Caco-2 (cell line): ENCODE measurements at regions not wholly inside any gene's neighbourhood (a gene's known extent, or its start where the extent isn't known, plus 50 kb on each side); places are given as distances from the start of the nearest gene placed in this dataset.

ENCODE experiments used
- BruUV-seq: library from RNA; stranded (reverse); fragments of 400-500 nt; replicated peaks from 2 replicates; lab custom pipeline; 2021; lab: Mats Ljungman, UMichigan
- CTCF ChIA-PET: fragments of 300-600 bp; sonication (Branson Sonifier 250); formaldehyde crosslinking; loops from one replicate; lab custom pipeline; 2022; ENCODE audit warnings: antibody characterized with exemption; lab: Charles Lee
- POLR2A ChIA-PET: fragments of 300-600 bp; sonication (Branson Sonifier 250); formaldehyde crosslinking; loops from one replicate; lab custom pipeline; 2022; ENCODE audit warnings: antibody characterized with exemption; lab: Charles Lee
- DNase-seq, 2 experiments: peaks; one replicate each; pipeline versions ENCODE4 v3.0.0 to v3.0.0-alpha.2; 2020 to 2022
- H3K27me3 ChIP-seq: replicated peaks from 2 replicates; pipeline ENCODE4 v1.6.0; 2011; ENCODE audit warnings: low read length; ENCODE audit not compliant: control insufficient read depth, insufficient read depth
- H3K36me3 ChIP-seq: 2 replicates; pipeline ENCODE4 v1.5.1; 2011; ENCODE audit warnings: low read length; ENCODE audit not compliant: control insufficient read depth, insufficient read depth
- H3K4me1 ChIP-seq: fragments of 250-450 bp; sonication (Bioruptor Pico); 2 replicates; pipeline ENCODE4 v1.5.1; 2020; ENCODE audit warnings: mild to moderate bottlenecking
- H3K4me3 ChIP-seq: 2 replicates; pipeline ENCODE4 v1.5.1; 2011; ENCODE audit warnings: low read depth, mild to moderate bottlenecking, control low read depth, low read length
- H3K9me3 ChIP-seq: fragments of 250-450 bp; sonication (Bioruptor Pico); 2 replicates; pipeline ENCODE4 v1.5.1; 2020; ENCODE audit warnings: mild to moderate bottlenecking, moderate library complexity
- H3K27ac Mint-ChIP-seq: one replicate; pipeline ENCODE4 v1.8.0; 2022; ENCODE audit warnings: mixed read lengths; ENCODE audit not compliant: unreplicated experiment
- H3K27me3 Mint-ChIP-seq: one replicate; pipeline ENCODE4 v1.8.0; 2022; ENCODE audit warnings: mixed read lengths; ENCODE audit not compliant: insufficient read depth, unreplicated experiment
- H3K36me3 Mint-ChIP-seq: one replicate; pipeline ENCODE4 v1.8.0; 2022; ENCODE audit warnings: mild to moderate bottlenecking, mixed read lengths; ENCODE audit not compliant: insufficient read depth, unreplicated experiment
- H3K4me1 Mint-ChIP-seq: one replicate; pipeline ENCODE4 v1.8.0; 2022; ENCODE audit warnings: low read depth, mixed read lengths; ENCODE audit not compliant: unreplicated experiment
- H3K4me3 Mint-ChIP-seq: one replicate; pipeline ENCODE4 v1.8.0; 2022; ENCODE audit warnings: mild to moderate bottlenecking, moderate library complexity, mixed read lengths; ENCODE audit not compliant: unreplicated experiment
- H3K9me3 Mint-ChIP-seq: one replicate; pipeline ENCODE4 v1.8.0; 2022; ENCODE audit warnings: mixed read lengths; ENCODE audit not compliant: unreplicated experiment
- intact Hi-C: fragments of 100-400 bp; cut with micrococcal nuclease; formaldehyde crosslinking; loops from one replicate; pipeline ENCODE4 v1.10.0; 2022; ENCODE audit not compliant: unreplicated experiment
- TF ChIP-seq, protein P1 (sequence below), 2 experiments: fragments of 200-600 bp in 1 of 2; IDR thresholded peaks; 1 replicate in 1 of 2; 2 replicates in 1 of 2; pipeline versions ENCODE4 v1.5.1 to v1.8.0; 2011 to 2022; ENCODE audit warnings: antibody characterized with exemption in 1 of 2, control low read depth in 1 of 2, inconsistent platforms in 1 of 2, low read depth in 1 of 2, low read length in 1 of 2, mild to moderate bottlenecking in 1 of 2, moderate library complexity in 1 of 2; ENCODE audit not compliant: insufficient read depth in 1 of 2, severe bottlenecking in 1 of 2, unreplicated experiment in 1 of 2

DNA sequence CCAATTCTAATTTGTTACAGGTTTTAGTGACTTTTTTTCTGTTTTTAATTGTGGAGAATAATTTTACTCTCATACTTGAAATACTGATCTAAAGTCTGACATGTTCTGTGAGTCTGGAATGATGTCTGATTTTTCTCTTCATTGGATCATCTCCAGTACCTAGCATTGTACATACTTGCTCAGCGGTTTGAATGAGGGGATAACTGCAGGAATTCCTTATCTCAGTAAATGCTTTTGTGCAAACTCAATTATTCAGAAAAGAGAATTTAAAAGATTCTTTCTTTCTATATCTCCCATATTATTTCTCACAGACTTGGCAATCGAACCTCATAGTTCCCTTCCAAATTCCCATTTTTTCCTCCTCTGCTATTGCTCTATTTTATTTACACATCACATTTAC is 397.9 kb upstream of the SGCD start:
- TF ChIP-seq, protein P1, sequence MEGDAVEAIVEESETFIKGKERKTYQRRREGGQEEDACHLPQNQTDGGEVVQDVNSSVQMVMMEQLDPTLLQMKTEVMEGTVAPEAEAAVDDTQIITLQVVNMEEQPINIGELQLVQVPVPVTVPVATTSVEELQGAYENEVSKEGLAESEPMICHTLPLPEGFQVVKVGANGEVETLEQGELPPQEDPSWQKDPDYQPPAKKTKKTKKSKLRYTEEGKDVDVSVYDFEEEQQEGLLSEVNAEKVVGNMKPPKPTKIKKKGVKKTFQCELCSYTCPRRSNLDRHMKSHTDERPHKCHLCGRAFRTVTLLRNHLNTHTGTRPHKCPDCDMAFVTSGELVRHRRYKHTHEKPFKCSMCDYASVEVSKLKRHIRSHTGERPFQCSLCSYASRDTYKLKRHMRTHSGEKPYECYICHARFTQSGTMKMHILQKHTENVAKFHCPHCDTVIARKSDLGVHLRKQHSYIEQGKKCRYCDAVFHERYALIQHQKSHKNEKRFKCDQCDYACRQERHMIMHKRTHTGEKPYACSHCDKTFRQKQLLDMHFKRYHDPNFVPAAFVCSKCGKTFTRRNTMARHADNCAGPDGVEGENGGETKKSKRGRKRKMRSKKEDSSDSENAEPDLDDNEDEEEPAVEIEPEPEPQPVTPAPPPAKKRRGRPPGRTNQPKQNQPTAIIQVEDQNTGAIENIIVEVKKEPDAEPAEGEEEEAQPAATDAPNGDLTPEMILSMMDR (IDR thresholded peaks at IDR 0.05; ENCODE audit: insufficient read depth in 1 of 2, low read depth in 1 of 2, low read length in 1 of 2, severe bottlenecking in 1 of 2, unreplicated experiment in 1 of 2), result no peak
- no peaks in the 10 kb centered on the region for H3K9me3 ChIP-seq
- ChIA-PET CTCF (no interaction called here), POLR2A (no interaction called here)
- no peaks in the 10 kb centered on the region for H3K9me3 Mint-ChIP-seq
- H3K27me3 Mint-ChIP-seq, result peaks cover 5% of the 10 kb centered on the region
- no TSS peak for BruUV-seq
- H3K36me3 Mint-ChIP-seq, result no peaks in the 10 kb centered on the region
- H3K27me3 ChIP-seq, result no peaks in the 10 kb centered on the region
- H3K4me3 Mint-ChIP-seq, result no peak overlapping the region
- H3K4me1 ChIP-seq, result no peaks in the 10 kb centered on the region
- DNase-seq, result no peak
- no peak overlapping the region for H3K27ac Mint-ChIP-seq
- H3K4me3 ChIP-seq, result no peak overlapping the region
- intact Hi-C loops, result no loop called here
- peaks cover 6% of the 10 kb centered on the region for H3K4me1 Mint-ChIP-seq
- H3K36me3 ChIP-seq, result no peaks in the 10 kb centered on the region

DNA sequence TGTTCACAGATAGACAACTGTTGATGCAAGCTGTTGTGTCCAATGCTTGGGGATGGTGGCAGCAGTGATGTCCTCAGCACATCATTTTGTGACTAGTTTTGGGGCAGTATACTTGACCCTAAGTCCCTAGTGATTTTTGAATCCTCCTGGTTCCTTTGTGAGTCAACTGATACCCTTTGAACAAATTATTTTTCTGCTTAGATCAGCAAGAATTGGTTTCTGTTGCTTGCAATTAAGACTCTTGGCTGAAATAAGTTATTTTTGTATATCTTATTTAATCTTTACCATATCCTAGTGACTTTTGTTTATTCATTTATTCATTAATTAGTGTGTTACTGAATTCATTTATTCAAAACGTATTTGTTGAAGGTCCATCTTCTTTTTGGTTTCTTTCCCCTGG is 392.0 kb upstream of the SGCD start:
- no peaks in the 10 kb centered on the region for H3K4me1 ChIP-seq
- H3K36me3 ChIP-seq, result no peaks in the 10 kb centered on the region
- Mint-ChIP-seq H3K9me3 (no peaks in the 10 kb centered on the region), H3K4me3 (no peak overlapping the region), H3K36me3 (no peaks in the 10 kb centered on the region), H3K27me3 (peaks cover 3% of the 10 kb centered on the region), H3K27ac (no peak overlapping the region), H3K4me1 (no peaks in the 10 kb centered on the region)
- TF ChIP-seq, protein P1 (IDR thresholded peaks at IDR 0.05; ENCODE audit: insufficient read depth in 1 of 2, low read depth in 1 of 2, low read length in 1 of 2, severe bottlenecking in 1 of 2, unreplicated experiment in 1 of 2), result no peak
- ChIA-PET CTCF (no interaction called here), POLR2A (no interaction called here)
- H3K4me3 ChIP-seq, result no peak overlapping the region
- DNase-seq, result no peak
- H3K27me3 ChIP-seq, result no peaks in the 10 kb centered on the region
- intact Hi-C loops, result no loop called here
- no TSS peak for BruUV-seq
- no peaks in the 10 kb centered on the region for H3K9me3 ChIP-seq

DNA sequence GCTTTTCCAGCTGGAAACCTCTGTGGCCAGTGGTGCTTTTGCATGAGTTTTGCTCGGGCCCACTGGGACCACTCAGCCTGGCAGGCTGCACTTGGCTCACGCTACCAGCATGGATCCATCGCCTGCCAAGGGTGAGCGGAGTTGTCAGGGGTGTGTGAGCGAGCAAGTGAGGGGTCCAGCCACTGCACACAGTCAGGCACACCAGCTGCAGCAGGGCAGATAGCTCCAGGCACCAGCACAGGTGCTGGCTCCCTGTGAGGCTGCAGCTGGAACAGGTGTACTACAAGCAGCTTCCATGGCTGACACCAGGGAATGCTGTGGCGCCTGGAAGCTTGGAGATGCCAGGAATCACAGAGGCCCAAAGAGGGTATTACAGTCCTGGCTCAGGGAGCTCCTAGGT is 391.2 kb upstream of the SGCD start:
- Histone ChIP-seq H3K4me1 (no peaks in the 10 kb centered on the region), H3K4me3 (no peak overlapping the region), H3K9me3 (no peaks in the 10 kb centered on the region), H3K27me3 (no peaks in the 10 kb centered on the region), H3K36me3 (no peaks in the 10 kb centered on the region)
- DNase-seq, result no peak
- Mint-ChIP-seq H3K4me1 (no peaks in the 10 kb centered on the region), H3K27ac (no peak overlapping the region), H3K27me3 (peaks cover 3% of the 10 kb centered on the region), H3K9me3 (no peaks in the 10 kb centered on the region), H3K36me3 (no peaks in the 10 kb centered on the region), H3K4me3 (no peak overlapping the region)
- TF ChIP-seq, protein P1 (IDR thresholded peaks at IDR 0.05; ENCODE audit: insufficient read depth in 1 of 2, low read depth in 1 of 2, low read length in 1 of 2, severe bottlenecking in 1 of 2, unreplicated experiment in 1 of 2), result no peak
- POLR2A ChIA-PET, result no interaction called here
- BruUV-seq, result no TSS peak
- intact Hi-C loops, result no loop called here
- CTCF ChIA-PET, result no interaction called here
